ENCODE measurements at regions not wholly inside any gene's neighbourhood (a gene's known extent, or its start where the extent isn't known, plus 50 kb on each side); places are given as distances from the start of the nearest gene placed in this dataset.
"Not testable (repeated sequence)": the region's sequence is repeated elsewhere in the genome, so short reads cannot be mapped to it uniquely, and the experiment has no call there.

DNA sequence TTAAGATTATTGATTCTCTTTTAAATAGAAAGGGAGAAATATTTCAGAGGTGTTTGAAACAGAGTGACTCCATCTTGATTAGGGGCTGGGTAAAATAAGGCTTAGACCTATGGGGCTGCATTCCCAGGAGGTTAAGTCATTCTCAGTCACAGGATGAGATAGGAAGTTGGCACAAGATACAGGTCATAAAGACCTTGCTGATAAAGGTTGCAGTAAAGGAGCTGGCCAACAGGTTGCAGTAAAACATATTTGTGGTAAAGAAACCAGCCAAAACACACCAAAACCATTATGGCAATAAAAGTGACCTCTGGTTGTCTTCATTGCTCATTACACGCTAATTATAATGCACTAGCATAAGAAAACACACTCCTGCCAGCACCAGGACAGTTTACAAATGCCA is 165.0 kb downstream of the SPIN4 start:
- no peak for DNase-seq (ENCODE audit: low read depth in 2 of 3, low spot score in 1 of 3)

DNA sequence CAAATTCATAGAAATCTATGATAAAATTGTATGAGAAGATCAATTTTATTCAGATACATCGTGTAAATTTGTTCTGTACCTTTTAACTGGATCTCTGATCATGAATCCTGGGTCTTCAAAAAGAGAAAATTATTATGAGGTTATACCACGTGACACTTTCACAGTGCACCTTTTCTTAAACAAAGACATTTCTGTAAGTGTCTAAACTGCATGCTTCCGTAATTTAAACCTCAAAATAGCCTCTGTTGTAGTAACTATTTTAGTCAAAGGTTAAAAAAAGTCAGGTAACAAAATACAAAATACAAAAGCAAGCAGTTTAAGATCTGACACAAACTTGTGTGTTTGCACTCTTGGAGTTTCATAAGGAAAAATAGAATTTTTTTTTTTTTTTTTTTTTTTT is 171.3 kb downstream of the SPIN4 start:
- not testable (repeated sequence) for DNase-seq (ENCODE audit: low read depth in 2 of 3, low spot score in 1 of 3)

DNA sequence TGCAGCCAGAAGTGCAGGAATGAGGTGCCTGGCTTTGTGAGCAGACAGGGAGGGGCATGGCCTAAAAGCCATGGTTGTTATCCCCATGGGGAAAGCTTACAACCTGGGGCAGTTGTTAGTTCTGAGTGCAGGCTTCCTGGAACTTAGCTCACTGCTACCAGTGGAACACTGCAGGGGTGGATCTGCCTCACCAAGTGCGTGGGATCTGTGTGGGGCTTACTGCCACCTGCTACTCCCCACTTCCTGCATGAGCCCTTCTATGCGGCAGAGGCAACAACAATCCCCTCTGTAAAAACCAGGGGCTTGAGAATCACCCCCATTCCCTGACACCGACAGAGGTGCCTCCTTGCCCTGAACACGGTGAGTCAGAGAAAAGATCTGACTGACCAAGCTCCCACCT is 174.6 kb downstream of the SPIN4 start:
- DNase-seq (ENCODE audit: low read depth in 2 of 3, low spot score in 1 of 3): not testable (repeated sequence)

DNA sequence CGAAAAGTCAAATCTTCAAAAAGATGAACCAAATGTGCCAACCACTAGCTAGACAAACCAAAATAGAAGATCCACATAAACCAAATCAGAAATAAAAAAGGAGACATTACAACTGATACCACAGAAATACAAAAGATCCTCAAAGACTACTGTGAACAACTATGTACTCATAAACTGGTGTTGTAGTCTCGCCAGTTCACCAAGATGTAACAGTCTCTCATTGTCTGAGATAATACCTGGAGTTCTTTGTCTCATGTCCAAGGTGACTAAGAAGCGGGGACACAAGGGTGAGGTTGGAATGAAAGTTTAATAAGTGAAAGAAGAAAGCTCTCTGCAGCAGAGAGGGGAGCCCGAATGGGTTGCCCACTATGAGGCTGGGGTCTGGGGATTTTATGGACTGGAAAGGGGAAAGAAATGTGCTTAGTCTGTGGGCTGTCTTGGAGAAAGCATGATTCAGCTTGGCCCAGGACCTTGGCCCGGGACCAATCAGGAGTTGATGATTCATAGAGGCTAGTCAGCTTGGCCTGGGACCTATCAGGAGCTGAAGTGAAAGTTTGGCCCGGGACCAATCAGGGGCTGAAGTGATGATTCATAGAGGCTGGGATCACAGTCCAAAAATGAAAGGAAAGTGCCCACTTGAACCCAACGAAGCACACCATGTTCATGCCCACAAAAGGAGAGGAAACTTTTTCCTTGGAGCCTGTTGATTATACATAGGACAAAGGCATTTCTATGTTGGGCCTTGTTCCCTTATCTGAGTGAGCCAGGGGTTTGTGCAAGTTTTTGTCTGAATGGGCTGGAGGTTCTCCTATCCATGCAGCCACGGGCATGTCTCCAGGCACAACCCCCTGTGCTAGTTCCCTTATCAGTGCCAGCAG is 177.1 kb downstream of the SPIN4 start:
- not testable (repeated sequence) for DNase-seq (ENCODE audit: low read depth in 2 of 3, low spot score in 1 of 3)

DNA sequence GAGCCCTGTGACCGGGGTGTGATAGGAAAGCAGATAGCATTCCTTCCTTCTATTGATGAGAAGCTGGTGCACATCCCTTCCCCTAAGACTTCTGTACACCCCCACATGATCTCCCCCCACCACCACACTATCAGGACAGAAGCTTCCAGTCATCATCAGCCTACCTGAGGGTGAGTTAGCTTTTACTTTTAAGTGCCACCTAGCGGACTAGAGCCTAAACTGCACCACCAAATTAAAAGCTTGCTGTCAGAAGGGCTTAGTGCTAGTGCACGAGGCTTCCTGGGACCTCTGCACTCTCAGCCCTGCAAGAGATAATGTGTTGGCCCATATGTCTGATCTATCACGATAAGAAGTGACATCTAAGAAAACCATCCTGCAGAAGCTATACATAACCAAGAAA is 181.7 kb downstream of the SPIN4 start:
- not testable (repeated sequence) for DNase-seq (ENCODE audit: low read depth in 2 of 3, low spot score in 1 of 3)

DNA sequence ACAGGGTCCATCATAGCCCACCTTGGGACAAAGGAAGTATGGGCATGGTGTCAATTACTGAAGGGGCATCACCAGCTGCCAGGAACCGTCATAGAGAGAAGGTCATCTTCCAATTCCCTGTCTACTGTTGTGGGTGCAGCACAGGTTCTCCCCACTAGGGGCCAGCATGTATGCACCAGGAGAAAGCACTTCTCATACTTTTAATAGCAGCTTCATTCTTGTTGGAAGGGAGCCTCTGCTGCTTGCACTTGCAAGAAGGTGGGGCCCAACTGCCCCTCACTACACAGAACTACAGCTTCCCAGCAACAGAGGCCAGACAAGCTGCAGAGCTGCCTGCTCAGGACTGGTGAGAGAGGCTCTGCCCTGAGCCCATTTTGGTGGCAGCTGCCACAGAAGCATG is 182.2 kb downstream of the SPIN4 start:
- not testable (repeated sequence) for DNase-seq (ENCODE audit: low read depth in 2 of 3, low spot score in 1 of 3)

DNA sequence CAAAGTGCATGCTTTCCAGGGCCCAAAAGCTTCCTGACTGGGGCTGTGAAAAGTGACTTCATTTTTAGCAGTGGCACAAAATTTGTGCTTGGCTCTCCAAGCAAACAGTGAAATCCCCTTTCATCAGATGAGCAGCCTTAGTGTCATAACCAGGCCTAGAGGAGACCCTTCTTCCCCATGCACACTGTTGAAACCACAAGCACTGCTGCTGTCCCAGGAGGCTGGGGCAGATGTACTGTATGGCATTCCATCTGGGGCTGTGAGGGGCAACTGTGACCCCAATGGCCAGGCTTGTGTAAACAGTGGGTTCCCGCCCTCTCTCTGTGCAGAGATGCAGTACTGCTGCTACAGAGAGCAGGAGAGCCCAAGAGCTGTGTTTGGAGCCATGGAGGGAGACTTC is 184.1 kb downstream of the SPIN4 start:
- not testable (repeated sequence) for DNase-seq (ENCODE audit: low read depth in 2 of 3, low spot score in 1 of 3)

DNA sequence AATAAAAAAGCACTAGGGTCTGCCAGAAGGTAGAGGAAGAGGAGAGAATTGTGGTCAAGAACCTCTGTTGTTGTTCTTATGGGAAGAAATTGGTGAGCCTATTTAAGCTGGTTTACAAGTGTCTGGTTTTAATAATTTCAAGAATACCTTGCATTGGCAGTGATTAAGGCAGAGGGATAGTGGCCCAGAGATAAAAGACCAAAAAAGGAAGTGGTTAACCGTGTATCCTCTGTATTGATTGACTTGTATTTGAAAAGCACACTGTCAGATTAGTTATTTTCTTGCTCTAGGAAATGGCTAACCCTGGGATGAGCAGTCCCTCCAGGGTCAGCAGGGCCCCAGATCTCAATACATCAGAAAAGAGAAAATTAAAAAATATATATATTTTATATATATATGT is 190.1 kb downstream of the SPIN4 start:
- not testable (repeated sequence) for DNase-seq (ENCODE audit: low read depth in 2 of 3, low spot score in 1 of 3)

DNA sequence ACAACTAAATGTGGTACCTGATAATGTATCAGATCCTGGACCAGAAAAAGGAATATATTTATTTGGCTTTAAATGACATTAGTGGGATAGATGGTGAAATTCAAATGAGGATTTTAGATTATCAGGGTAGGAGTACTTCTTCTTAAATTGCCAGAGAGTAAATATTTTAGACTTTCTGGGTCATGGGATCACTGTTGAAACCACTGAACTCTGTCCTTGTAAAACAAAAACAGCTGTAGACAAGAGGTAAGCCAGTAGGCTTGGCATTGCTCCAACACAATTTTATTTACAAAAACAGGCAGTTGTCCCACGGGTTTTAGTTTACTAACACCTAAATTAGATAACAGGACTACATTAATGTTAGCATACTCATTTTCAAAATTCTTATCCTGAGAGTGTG is 190.8 kb downstream of the SPIN4 start:
- not testable (repeated sequence) for DNase-seq (ENCODE audit: low read depth in 2 of 3, low spot score in 1 of 3)

DNA sequence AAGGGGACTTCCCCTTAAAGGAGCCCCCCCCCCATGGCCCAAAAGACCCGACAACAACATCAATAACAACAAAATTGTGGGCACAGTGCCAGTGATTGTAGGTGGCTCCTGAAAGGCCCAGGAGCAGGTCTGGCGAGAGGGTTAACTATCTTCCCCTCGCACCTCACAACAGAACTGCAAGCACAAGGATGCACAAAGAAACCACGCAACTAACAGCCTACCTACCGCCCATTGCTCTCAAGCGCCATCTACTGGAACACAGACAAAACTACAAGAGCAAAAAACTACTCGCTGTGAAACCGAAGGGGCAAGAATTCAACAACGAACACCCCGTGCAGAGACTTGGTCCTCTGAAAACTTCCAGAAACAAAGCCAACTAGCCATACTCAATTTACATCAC is 205.6 kb downstream of the SPIN4 start:
- not testable (repeated sequence) for DNase-seq (ENCODE audit: low read depth in 2 of 3, low spot score in 1 of 3)

DNA sequence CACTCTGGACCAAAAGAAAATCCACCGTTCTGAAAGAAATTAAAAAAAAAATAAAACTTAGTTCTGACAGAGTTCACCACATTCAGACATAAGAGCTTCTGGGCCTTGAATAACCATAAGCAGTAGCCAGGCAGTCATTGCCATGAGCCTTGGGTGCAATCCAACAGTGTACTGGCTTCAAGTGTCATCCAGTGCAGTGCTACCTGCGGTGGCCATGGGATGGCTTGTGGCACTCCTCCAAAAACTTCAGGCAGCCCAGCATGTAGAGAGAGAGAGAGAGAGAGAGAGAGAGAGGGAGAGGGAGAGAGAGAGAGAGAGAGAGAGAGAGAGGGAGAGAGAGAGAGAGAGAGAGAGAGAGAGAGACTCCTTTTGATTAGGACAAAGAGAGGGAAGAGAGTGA is 208.5 kb downstream of the SPIN4 start:
- DNase-seq (ENCODE audit: low read depth in 2 of 3, low spot score in 1 of 3): not testable (repeated sequence)

DNA sequence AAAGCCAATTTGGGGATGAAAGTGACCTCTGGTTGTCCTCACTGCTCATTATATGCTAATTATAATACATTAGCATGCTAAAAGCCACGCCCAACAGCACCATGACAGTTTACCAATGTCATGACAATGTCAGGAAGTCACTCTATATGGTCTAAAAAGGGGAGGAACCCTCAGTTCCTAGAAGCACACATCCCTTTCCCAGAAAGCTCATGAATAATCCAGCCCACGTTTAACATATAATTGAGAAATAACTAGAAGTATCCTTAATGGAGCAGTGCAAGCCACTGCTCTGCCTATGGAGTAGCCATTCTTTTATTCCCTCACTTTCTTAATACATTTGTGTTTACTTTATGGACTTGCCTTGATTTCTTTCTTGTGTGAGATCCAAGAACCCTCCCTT is 215.3 kb downstream of the SPIN4 start:
- DNase-seq (ENCODE audit: low read depth in 2 of 3, low spot score in 1 of 3): not testable (repeated sequence)

DNA sequence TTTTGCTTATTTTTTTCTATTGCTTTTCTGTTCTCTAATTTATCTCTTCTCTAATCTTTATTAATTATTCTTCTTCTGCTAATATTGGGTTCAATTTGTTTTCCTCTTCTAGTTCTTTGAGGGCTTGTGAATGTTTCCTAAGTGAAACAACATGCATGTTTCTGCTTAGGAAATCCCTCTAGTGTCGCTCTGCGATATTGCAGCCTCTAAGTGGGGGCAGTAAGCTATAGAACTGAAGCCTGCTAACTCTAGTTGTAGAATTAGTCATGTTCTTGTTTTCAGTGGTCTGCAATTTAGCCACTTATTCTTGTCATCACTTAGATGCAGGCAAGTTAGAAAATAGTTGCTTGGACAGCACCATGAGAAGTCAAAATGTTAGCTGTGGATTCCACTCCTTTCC is 222.6 kb downstream of the SPIN4 start:
- DNase-seq (ENCODE audit: low read depth in 2 of 3, low spot score in 1 of 3): peak in 1 of 3 donors; percentile 27

DNA sequence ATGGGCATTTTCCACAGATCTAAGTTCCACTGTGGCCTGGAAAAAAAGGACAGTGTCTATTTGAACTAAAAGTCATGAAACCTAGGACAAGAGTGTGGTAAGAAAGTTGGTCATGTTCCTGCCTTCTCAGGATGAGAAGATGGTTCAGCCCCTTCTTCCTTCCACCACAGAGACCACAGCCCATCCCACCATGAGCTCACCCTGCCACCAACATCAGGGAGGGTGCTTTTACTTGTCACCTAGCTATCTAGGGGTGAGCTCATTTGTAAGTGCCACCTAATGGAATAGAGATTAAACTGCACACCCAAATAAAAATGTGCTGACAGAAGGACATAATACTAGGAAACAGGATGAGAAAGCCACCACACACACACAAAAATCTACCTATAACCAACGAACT is 235.9 kb downstream of the SPIN4 start:
- no peak for DNase-seq (ENCODE audit: low read depth in 2 of 3, low spot score in 1 of 3)

DNA sequence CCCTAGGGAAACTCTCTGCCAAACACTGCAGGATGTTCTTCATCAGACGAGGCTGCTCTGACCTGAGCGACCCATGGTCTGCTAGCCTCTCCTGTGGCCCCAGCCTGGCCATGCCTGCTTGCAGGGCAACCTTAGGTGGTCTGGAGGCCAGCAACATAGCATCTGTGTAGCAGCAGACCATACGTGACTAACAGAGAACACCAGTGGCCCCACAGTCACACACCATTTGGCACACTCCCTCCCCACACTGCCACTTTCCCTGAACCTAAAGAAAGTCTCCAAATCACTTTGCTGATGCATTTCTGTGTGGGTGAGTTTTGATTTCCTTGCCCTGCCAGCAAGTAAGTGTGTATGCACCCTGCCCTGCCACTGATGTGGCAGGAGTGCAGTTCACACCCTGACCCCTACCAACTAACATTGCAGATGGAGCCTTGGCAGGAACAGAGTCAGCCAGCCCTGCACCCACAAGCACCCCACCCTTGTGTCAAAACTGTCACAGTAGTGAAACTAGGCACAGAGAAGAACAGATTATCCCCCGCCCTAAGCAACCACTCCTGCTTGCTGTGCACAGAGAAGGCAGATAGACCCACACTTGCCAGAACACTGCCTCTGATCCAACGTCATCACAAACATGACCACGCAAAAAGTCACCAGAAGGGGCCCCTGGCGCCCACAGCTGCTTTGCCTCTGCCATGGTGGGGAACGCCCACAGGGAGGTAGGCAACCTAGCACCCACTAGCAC is 249.1 kb downstream of the SPIN4 start:
- DNase-seq (ENCODE audit: low read depth in 2 of 3, low spot score in 1 of 3): no peak

DNA sequence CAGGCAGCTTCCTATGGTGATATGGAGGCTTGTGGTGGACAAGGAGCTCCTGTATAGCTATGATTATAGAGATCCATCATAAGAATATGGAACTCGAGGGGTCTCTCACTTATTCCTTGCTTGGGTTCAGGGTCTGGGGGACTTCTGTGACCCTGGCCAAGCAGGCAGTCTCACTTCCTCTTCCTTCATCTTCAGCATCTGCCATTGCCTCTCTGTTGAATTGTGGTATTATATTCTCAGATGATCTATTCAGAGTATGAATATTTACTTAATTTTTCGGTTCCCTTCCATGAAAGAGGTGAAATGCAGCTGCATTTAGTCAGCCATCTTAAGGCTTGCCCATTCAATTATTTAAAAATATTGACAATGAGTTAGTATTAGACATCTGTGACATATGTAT is 292.9 kb downstream of the SPIN4 start:
- DNase-seq (ENCODE audit: low read depth in 2 of 3, low spot score in 1 of 3): no peak

DNA sequence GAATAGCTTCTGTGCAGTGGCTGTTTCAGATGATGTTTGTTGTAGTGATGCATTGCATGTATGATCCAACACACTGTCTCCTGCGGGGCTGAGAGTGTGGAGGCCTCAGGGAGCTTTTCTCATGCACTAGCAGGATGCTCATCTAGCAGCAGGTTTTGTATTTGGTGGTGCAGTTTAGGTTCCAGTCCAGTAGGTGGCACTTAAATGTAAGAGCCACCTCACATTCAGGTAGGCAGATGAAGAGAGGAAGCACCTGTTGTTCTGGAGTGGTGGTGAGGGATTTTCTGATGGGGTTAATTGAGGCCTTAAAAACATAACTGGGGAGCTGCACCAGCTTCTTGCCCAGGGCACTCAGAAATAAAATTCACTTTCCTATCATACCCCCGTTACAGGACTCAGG is 300.9 kb downstream of the SPIN4 start:
- no peak for DNase-seq (ENCODE audit: low read depth in 2 of 3, low spot score in 1 of 3)

DNA sequence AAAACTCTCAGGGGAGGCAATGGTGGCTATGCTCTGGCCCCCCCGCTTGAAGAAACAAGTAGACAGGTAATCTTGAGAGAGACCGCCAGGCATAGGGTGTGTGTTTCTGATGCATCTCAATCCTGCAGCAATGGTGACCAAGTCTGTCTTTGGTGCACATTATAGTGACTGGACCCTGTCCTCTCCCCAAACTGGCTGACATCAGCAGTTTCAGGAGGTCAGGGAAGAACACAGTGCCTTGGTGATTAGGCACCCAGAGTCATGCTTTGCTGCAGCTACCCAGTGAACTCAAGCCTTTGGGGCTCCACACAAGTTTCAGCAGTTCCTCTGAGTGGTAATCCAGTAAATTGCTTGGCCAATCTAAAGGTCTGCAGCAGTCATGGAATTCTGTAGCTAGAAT is 318.3 kb downstream of the SPIN4 start:
- no peak for DNase-seq (ENCODE audit: low read depth in 2 of 3, low spot score in 1 of 3)

DNA sequence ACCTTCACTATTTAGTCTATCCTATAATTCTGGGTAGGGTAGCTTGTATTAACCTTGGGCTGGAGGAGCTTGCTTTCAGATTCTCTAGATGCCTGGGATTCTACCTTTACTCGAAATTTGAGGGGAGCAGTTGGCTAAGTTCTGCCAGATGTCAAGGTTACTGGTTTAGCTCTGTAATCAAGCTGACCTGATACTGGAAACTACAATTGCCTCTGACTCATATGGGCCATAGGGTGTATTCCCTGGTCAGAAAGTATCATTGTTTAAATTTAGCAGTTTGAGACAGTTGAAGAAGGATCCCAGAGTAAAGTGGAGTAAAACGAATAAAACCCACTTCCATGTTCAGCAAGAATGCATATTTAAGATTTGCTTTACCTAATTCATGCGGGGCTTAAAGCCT is 337.6 kb downstream of the SPIN4 start:
- no peak for DNase-seq (ENCODE audit: low read depth in 2 of 3, low spot score in 1 of 3)

DNA sequence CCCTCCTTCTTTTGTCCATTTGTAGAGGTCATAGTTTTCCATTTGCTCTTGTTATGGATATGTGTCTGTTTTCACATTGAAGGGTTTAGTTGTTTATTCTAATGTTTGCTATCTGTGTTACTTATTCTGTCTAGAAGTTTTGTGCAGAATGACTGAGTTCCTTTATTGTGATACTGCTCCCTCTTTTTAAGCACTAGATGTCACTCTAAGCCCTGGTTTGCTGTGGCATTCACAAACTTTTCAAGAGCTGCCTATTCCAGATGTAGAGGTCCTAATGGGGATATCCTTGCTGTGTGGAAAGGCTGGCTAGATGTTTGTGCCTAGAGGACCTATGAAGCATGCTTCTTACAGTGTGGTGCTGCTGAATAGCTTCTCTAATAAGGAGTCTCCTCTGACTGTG is 338.6 kb downstream of the SPIN4 start:
- DNase-seq (ENCODE audit: low read depth in 2 of 3, low spot score in 1 of 3): no peak

DNA sequence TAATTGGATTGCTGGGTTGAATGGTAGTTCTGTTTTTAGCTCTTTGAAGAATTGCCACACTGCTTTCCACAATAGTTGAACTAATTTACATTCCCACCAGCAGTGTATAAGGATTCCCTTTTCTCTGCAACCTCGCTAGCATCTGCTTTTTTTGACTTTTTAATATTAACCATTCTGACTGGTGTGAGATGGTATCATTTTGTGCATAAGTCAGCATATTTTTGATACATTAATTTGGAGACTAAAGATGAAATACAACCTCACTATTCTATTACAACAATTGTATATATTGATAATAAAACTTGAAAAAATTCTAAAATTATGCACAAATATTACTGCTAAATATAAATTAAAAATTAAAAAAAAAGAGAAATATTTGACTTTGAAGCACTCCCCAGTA is 350.9 kb downstream of the SPIN4 start:
- DNase-seq (ENCODE audit: low read depth in 2 of 3, low spot score in 1 of 3): not testable (repeated sequence)
